ENCODE measurements at regions not wholly inside any gene's neighbourhood (a gene's known extent, or its start where the extent isn't known, plus 50 kb on each side); places are given as distances from the start of the nearest gene placed in this dataset.
"Not testable (repeated sequence)": the region's sequence is repeated elsewhere in the genome, so short reads cannot be mapped to it uniquely, and the experiment has no call there.

DNA sequence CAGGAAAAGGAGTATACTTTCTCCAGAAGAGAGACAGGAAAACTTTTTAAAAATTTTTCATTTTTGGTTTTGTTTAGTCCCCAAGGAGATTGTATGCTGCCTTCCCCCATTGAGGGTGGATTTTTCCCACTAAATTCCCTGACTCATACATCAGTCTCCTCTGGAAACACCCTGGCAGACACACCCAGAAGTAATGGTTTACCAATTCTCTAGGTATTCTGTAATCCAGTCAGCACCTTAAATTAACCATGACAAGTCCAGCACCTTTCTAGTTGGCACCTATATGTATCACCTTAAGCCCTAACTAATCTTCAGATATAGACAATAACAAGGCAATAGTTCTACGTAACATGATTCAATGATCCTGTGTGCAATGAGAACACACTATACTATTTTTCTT lies 165.9 kb upstream of the NPAP1 start:
- not testable (repeated sequence) for DNase-seq (ENCODE audit: low spot score)

DNA sequence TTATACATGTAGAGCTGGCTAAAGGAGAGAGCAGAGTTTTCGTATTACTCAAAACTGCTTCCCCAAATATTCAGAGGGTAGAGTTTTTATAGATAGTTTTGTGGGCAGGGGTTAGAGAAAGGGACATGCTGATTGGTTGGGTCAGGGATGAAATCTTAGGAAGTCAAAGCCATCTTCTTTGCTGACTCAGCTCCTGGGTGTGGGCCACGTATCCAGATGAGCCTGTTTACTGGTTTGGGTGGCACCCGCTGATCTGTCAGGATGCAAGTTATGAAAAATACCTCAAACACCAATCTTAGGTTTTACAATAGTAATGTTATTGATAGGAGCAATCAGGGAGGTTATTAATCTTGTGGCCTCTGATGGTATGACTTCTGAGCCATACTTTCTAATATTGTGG lies 164.0 kb upstream of the NPAP1 start:
- DNase-seq (ENCODE audit: low spot score): not testable (repeated sequence)

DNA sequence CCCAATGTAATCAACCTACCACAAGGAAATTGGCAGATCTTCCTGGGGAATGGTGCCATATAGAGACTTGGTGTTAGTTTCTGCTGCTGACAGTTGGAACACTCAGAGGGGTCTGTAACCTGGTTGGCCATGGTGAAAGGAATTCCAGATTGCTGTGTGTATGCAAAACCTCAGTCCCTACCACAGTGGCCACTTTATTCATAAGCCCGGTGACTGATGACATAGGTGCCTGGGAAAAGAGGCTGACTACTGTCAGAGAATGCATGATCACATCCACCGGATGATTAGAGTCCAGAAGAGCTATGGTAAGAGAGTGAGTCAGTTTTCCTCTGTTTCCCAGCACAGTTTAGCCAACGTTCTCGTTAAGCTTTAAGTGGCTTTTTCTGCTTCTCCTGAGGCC lies 156.8 kb upstream of the NPAP1 start:
- not testable (repeated sequence) for DNase-seq (ENCODE audit: low spot score)

DNA sequence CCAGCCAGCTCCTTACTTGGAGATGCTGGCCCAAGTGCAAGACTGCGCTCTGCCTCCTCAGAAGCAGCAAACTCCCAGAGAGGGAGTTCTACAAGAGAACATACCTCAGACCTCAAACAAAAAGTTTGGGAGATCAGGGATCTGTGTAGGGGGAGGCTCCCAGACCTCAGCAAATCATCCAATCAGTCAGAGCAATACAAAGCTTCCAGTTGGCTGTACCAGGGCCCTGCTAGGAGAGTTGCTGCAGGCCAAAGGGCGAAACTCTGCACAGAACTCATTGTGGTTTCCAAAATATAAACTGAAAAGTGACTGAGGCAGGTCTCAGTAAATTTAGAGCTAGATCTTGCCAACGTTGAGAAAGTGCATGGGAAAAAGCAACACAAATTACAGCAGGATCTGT lies 144.3 kb upstream of the NPAP1 start:
- not testable (repeated sequence) for DNase-seq (ENCODE audit: low spot score)

DNA sequence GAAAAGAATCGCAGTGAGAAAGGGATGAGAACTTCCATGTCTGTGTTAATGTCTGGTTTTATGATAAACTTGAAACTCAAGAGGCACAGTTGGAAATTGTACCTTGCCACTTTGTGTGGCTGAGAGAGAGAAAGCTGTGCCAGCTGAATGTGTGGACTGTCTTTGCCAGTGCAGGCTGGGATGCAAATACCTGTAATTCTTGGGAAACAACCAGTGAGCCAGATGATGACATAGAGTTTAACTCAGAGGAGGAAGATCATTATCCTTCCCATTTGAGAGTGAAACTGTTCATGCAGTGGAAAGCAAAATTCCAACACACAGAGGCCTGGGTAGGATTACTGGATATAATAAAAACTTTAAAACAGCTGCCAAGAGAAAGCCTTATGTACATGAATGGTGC lies 141.5 kb upstream of the NPAP1 start:
- not testable (repeated sequence) for DNase-seq (ENCODE audit: low spot score)

DNA sequence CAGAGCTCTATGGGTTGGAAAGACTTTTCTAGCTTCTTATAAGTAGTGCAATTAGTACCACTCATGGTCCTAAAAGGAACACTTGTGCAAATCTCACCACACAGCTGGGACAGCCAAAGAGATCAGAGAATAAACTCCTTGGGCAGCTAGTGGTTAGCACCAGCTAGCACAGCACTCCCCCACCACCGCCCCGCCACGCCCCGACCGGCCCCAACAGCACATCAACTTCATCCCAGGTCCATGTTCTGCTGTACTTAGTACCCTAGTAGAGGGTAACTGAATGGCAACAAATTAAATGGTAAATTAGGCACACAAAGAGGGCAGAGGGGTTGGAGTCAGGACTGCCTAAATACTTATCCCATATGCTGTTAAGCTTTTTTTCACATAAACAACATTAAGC lies 118.3 kb upstream of the NPAP1 start:
- not testable (repeated sequence) for DNase-seq (ENCODE audit: low spot score)

DNA sequence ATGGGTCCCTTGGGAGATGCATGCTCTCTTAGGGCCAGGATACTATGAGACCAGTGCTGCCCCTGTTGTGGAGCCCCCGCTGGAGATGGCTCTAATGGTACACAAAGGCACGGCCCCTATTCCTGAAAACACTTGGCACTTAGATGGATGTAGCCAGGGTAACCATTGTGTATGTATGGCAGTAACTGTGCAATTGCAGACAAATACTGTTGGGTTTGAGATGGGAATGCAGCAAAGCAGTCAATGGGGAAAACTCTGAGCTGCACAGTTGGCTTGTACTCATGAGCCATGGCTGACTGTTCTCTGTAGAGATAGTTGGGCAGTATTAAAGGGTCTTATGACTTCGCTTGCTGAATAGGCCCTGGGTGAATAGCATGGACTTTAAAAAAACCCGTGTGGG lies 67.9 kb upstream of the NPAP1 start:
- DNase-seq (ENCODE audit: low spot score): no peak

DNA sequence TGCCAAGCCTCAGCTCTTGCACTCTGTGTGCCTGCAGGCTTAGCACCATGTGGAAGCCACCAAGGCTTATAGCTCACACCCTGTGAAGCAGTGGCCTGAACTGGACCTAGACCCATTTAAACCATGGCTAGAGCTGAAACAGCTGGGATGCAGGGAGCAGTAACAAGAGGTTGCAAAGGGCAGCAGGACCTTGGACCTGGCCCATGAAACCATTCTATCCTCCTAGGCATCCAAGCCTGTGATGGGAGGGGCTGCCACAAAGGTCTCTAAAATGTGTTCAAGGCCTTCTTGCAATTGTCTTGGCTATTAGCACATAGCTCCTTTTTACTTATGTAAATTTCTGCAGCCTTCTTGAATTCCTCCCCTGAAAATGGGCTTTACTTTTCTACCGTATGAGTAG lies 57.9 kb upstream of the NPAP1 start:
- DNase-seq (ENCODE audit: low spot score): no peak

DNA sequence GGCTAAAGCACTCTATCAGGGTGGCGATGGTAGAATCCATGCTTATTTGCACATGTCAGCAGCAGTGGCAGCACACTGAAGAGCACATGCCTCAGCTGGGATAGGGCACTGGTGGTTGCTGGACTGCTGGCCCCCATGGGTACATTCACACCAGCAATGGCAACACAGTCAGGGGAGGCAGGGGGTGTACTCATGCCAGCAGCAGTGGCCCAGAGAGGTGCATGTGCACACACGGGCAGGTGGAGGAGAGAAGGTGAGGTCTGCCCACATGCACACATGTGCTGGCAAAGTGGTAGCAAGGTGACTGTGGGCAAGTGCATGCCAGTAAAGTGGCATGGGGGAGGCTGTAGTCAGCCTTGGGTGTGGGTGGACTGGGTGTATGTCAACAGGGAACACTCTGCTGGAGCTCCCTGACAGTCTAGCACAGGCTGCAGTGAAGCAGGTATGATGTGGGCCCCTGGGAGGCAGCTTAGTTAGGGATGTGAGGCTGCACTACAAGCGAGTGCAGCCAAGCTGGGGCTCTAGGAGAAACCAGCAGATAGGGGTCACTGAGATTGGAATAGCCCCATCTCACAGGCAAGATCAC lies 53.9 kb upstream of the NPAP1 start:
- DNase-seq (ENCODE audit: low spot score): no peak

Data from LoVo (cell line).